Peyer's patch (tissue), 4 donors: ENCODE measurements at regions not wholly inside any gene's neighbourhood (a gene's known extent, or its start where the extent isn't known, plus 50 kb on each side); places are given as distances from the start of the nearest gene placed in this dataset.

Experiments
- CTCF ChIP-seq, 6 experiments: fragments of 450-650 bp in 4 of 6; fragments of 200-600 bp in 2 of 6; sonication (generic) in 1 of 6; IDR thresholded peaks; one replicate each; pipeline ENCODE4 v1.5.1; 2017 to 2019; ENCODE audit warnings: antibody characterized with exemption in 6 of 6, mild to moderate bottlenecking in 3 of 6, moderate library complexity in 1 of 6
- POLR2A ChIP-seq, 2 donors: fragments of 450-650 bp; IDR thresholded peaks; one replicate each; pipeline ENCODE4 v1.5.1; 2017; ENCODE audit warnings: antibody characterized with exemption in 2 of 2, mild to moderate bottlenecking in 2 of 2, moderate library complexity in 2 of 2

- TF ChIP-seq CTCF (IDR thresholded peaks at IDR 0.05) = no peak
- TF ChIP-seq POLR2A (IDR thresholded peaks at IDR 0.05) = no peak
Measured at GRCh38 chr1:219477861-219478260, 135.0 kb downstream of the ZC3H11B start.
